H9 (cell line): ENCODE measurements at regions not wholly inside any gene's neighbourhood (a gene's known extent, or its start where the extent isn't known, plus 50 kb on each side); places are given as distances from the start of the nearest gene placed in this dataset.

Experiments
- DNase-seq: peaks from one replicate; pipeline ENCODE4 v3.0.0-alpha.2; 2017
- H2AFZ ChIP-seq: one replicate; pipeline ENCODE4 v1.6.1; 2013; ENCODE audit warnings: mild to moderate bottlenecking, low read length, control low read depth, moderate library complexity
- H2AK5ac ChIP-seq: 2 replicates; pipeline ENCODE4 v1.6.1; 2013; ENCODE audit warnings: low read length, control low read depth, mixed read lengths; ENCODE audit not compliant: insufficient read length
- H2BK120ac ChIP-seq: one replicate; pipeline ENCODE4 v1.6.1; 2013; ENCODE audit warnings: low read depth, mild to moderate bottlenecking, low read length, control low read depth, inconsistent platforms; ENCODE audit not compliant: poor library complexity, severe bottlenecking
- H2BK12ac ChIP-seq: 2 replicates; pipeline ENCODE4 v1.6.1; 2013; ENCODE audit warnings: low read length, control low read depth, mixed read lengths, low read depth; ENCODE audit not compliant: insufficient read length
- H2BK15ac ChIP-seq: 2 replicates; pipeline ENCODE4 v1.6.1; 2013; ENCODE audit warnings: low read depth, low read length, control low read depth
- H2BK20ac ChIP-seq: one replicate; pipeline ENCODE4 v1.6.1; 2013; ENCODE audit warnings: low read depth, mild to moderate bottlenecking, low read length, control low read depth, inconsistent platforms; ENCODE audit not compliant: poor library complexity, severe bottlenecking
- H2BK5ac ChIP-seq: 2 replicates; pipeline ENCODE4 v1.6.1; 2013; ENCODE audit warnings: low read length, control low read depth, mixed read lengths; ENCODE audit not compliant: insufficient read length
- H3K14ac ChIP-seq: 2 replicates; pipeline ENCODE4 v1.6.1; 2013; ENCODE audit warnings: low read length, control low read depth; ENCODE audit not compliant: insufficient read depth
- H3K18ac ChIP-seq: 2 replicates; pipeline ENCODE4 v1.6.1; 2013; ENCODE audit warnings: low read depth, mild to moderate bottlenecking, mixed read lengths, low read length, control low read depth; ENCODE audit not compliant: insufficient read length
- H3K23ac ChIP-seq: 2 replicates; pipeline ENCODE4 v1.6.1; 2013; ENCODE audit warnings: low read length, control low read depth, mixed read lengths, low read depth; ENCODE audit not compliant: insufficient read length
- H3K23me2 ChIP-seq: 2 replicates; pipeline ENCODE4 v1.6.1; 2013; ENCODE audit warnings: low read depth, mild to moderate bottlenecking, mixed read lengths, low read length, control low read depth; ENCODE audit not compliant: insufficient read length, poor library complexity, severe bottlenecking
- H3K27ac ChIP-seq: 2 replicates; pipeline ENCODE4 v1.5.1; 2013; ENCODE audit warnings: low read length, control low read depth, mixed read lengths, low read depth; ENCODE audit not compliant: insufficient read length
- H3K27me3 ChIP-seq: 2 replicates; pipeline ENCODE4 v1.6.1; 2013; ENCODE audit warnings: low read length, control low read depth, inconsistent platforms; ENCODE audit not compliant: insufficient read depth
- H3K4ac ChIP-seq: 2 replicates; pipeline ENCODE4 v1.6.1; 2013; ENCODE audit warnings: low read depth, mild to moderate bottlenecking, control low read depth, inconsistent platforms, low read length, moderate library complexity
- H3K4me1 ChIP-seq: 2 replicates; pipeline ENCODE4 v1.6.1; 2013; ENCODE audit warnings: low read length, control low read depth, inconsistent platforms; ENCODE audit not compliant: insufficient read depth
- H3K4me2 ChIP-seq: 2 replicates; pipeline ENCODE4 v1.6.1; 2013; ENCODE audit warnings: low read length, control low read depth, mixed read lengths; ENCODE audit not compliant: insufficient read length, insufficient read depth
- H3K56ac ChIP-seq: 2 replicates; pipeline ENCODE4 v1.6.1; 2013; ENCODE audit warnings: low read depth, mild to moderate bottlenecking, mixed read lengths, low read length, control low read depth; ENCODE audit not compliant: insufficient read length
- H3K79me1 ChIP-seq: 2 replicates; pipeline ENCODE4 v1.6.1; 2013; ENCODE audit warnings: low read depth, mild to moderate bottlenecking, moderate library complexity, low read length, control low read depth, inconsistent platforms; ENCODE audit not compliant: insufficient read depth, poor library complexity, severe bottlenecking
- H3K79me2 ChIP-seq: 2 replicates; pipeline ENCODE4 v1.6.1; 2013; ENCODE audit warnings: low read length, control low read depth, inconsistent platforms; ENCODE audit not compliant: insufficient read depth
- H3K9ac ChIP-seq: 2 replicates; pipeline ENCODE4 v1.6.1; 2013; ENCODE audit warnings: low read length, control low read depth, mixed read lengths; ENCODE audit not compliant: insufficient read length; ENCODE audit errors: extremely low read depth
- H3K9me3 ChIP-seq: one replicate; pipeline ENCODE4 v1.6.1; 2013; ENCODE audit warnings: low read depth, low read length, inconsistent platforms; ENCODE audit not compliant: control insufficient read depth
- H3T11ph ChIP-seq: one replicate; pipeline ENCODE4 v1.6.1; 2013; ENCODE audit warnings: mild to moderate bottlenecking, low read length, control low read depth, inconsistent platforms
- H4K20me1 ChIP-seq: one replicate; pipeline ENCODE4 v1.6.1; 2013; ENCODE audit not compliant: control insufficient read depth, insufficient read length, insufficient read depth
- H4K5ac ChIP-seq: 2 replicates; pipeline ENCODE4 v1.6.1; 2013; ENCODE audit warnings: low read depth, mild to moderate bottlenecking, mixed read lengths, low read length, control low read depth; ENCODE audit not compliant: insufficient read length
- H4K8ac ChIP-seq: replicated peaks from 2 replicates; pipeline ENCODE4 v1.6.1; 2013; ENCODE audit warnings: low read length, control low read depth, mixed read lengths, low read depth; ENCODE audit not compliant: insufficient read length
- H4K91ac ChIP-seq: 2 replicates; pipeline ENCODE4 v1.6.1; 2013; ENCODE audit warnings: low read depth, mild to moderate bottlenecking, moderate library complexity, mixed read lengths, low read length, control low read depth; ENCODE audit not compliant: insufficient read length
- H3K27ac Mint-ChIP-seq, 3 experiments: 2 replicates in 2 of 3; 3 replicates in 1 of 3; pipeline ENCODE4 v1.8.0; 2020 to 2021; ENCODE audit warnings: mixed read lengths in 3 of 3, mild to moderate bottlenecking in 1 of 3, moderate library complexity in 1 of 3
- H3K27me3 Mint-ChIP-seq: 2 replicates; pipeline ENCODE4 v1.8.0; 2021; ENCODE audit warnings: low read depth, mild to moderate bottlenecking, moderate library complexity, mixed read lengths
- H3K36me3 Mint-ChIP-seq, 3 experiments: 2 replicates in 2 of 3; 3 replicates in 1 of 3; pipeline ENCODE4 v1.8.0; 2020 to 2021; ENCODE audit warnings: low read depth in 3 of 3, mixed read lengths in 3 of 3; ENCODE audit not compliant: insufficient read depth in 1 of 3
- H3K4me1 Mint-ChIP-seq, 2 experiments: 2 replicates each; pipeline ENCODE4 v1.8.0; 2020; ENCODE audit warnings: mixed read lengths in 2 of 2
- H3K4me3 Mint-ChIP-seq, 2 experiments: 2 replicates in 1 of 2; 3 replicates in 1 of 2; pipeline ENCODE4 v1.8.0; 2020 to 2021; ENCODE audit warnings: mild to moderate bottlenecking in 2 of 2, mixed read lengths in 2 of 2, moderate library complexity in 1 of 2
- H3K9me3 Mint-ChIP-seq, 2 experiments: 2 replicates in 1 of 2; 3 replicates in 1 of 2; pipeline ENCODE4 v1.8.0; 2020; ENCODE audit warnings: mild to moderate bottlenecking in 2 of 2, mixed read lengths in 2 of 2, moderate library complexity in 1 of 2
- WGBS: extraction: QIAGEN DNeasy Blood & Tissue Kit; methylation state at CpG from one replicate; pipeline ENCODE4 v1.1.7; 2013; ENCODE audit warnings: missing lambda C conversion rate, low lambda C conversion rate, mixed read lengths; ENCODE audit not compliant: insufficient read length; ENCODE audit errors: extremely low coverage; 5-methylcytosine and 5-hydroxymethylcytosine counted together
- TF ChIP-seq, protein P1 (sequence below): fragments of 200-600 bp; sonication (generic); conservative IDR thresholded peaks from 3 replicates; pipeline ENCODE4 v1.8.0; 2021; ENCODE audit warnings: antibody characterized with exemption, mild to moderate bottlenecking

DNA sequence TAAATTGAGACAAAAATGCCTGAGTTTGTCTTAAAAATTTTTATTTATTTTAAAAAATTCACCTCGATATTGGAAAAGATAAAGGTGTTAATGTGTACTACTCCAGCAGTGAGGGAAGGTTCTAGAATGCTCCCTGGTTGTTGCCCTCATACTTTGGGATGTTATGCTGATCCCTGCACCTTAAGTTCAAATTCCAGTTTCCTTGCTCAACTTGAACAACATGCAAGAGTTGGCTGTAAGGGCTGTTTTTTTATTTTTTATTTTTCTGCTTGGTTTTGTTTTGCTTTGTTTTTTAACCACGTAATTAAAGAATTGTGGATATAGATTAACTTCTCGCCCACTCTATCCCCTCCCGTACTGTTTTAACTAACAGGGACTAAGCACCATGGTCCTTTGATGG lies 158.7 kb upstream of the CITED2 start:
- H3K4me2 ChIP-seq: no peak overlapping the region
- H3K4ac ChIP-seq: no peak overlapping the region
- H2BK120ac ChIP-seq: no peak overlapping the region
- no peaks in the 10 kb centered on the region for H3K4me1 ChIP-seq
- no peaks in the 10 kb centered on the region for H3K36me3 Mint-ChIP-seq
- no peaks in the 10 kb centered on the region for H4K20me1 ChIP-seq
- no peaks in the 10 kb centered on the region for H3K9me3 Mint-ChIP-seq
- H4K5ac ChIP-seq: no peak overlapping the region
- H3K56ac ChIP-seq: no peak overlapping the region
- no peak overlapping the region for H4K8ac ChIP-seq
- TF ChIP-seq, protein P1, sequence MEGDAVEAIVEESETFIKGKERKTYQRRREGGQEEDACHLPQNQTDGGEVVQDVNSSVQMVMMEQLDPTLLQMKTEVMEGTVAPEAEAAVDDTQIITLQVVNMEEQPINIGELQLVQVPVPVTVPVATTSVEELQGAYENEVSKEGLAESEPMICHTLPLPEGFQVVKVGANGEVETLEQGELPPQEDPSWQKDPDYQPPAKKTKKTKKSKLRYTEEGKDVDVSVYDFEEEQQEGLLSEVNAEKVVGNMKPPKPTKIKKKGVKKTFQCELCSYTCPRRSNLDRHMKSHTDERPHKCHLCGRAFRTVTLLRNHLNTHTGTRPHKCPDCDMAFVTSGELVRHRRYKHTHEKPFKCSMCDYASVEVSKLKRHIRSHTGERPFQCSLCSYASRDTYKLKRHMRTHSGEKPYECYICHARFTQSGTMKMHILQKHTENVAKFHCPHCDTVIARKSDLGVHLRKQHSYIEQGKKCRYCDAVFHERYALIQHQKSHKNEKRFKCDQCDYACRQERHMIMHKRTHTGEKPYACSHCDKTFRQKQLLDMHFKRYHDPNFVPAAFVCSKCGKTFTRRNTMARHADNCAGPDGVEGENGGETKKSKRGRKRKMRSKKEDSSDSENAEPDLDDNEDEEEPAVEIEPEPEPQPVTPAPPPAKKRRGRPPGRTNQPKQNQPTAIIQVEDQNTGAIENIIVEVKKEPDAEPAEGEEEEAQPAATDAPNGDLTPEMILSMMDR: no peak
- H4K91ac ChIP-seq: no peak overlapping the region
- no peak overlapping the region for H3K18ac ChIP-seq
- H2AK5ac ChIP-seq: no peak overlapping the region
- no peak overlapping the region for H2BK5ac ChIP-seq
- H3K23me2 ChIP-seq: no peaks in the 10 kb centered on the region
- H3K14ac ChIP-seq: no peak overlapping the region
- H2AFZ ChIP-seq: no peak overlapping the region
- no peak overlapping the region for H3K27ac ChIP-seq
- no peak overlapping the region for H3K9ac ChIP-seq
- H3K23ac ChIP-seq: no peak overlapping the region
- WGBS: no CpG with 5 or more reads among the region's 4 CpGs
- no peak overlapping the region for H3K4me3 Mint-ChIP-seq
- no peak overlapping the region for H2BK15ac ChIP-seq
- no peak overlapping the region for H2BK20ac ChIP-seq
- H3K79me2 ChIP-seq: no peaks in the 10 kb centered on the region
- no peak for DNase-seq
- H3K27me3 Mint-ChIP-seq: no peaks in the 10 kb centered on the region
- H3K4me1 Mint-ChIP-seq: peaks cover 10 to 12% of the 10 kb centered on the region in 2 experiments
- no peaks in the 10 kb centered on the region for H3K9me3 ChIP-seq
- no peaks in the 10 kb centered on the region for H3K79me1 ChIP-seq
- H3K27ac Mint-ChIP-seq: no peak overlapping the region
- H2BK12ac ChIP-seq: no peak overlapping the region
- no peaks in the 10 kb centered on the region for H3K27me3 ChIP-seq
- no peak overlapping the region for H3T11ph ChIP-seq
